ENCODE measurements at regions not wholly inside any gene's neighbourhood (a gene's known extent, or its start where the extent isn't known, plus 50 kb on each side); places are given as distances from the start of the nearest gene placed in this dataset.
"Not testable (repeated sequence)": the region's sequence is repeated elsewhere in the genome, so short reads cannot be mapped to it uniquely, and the experiment has no call there.

- no peak for DNase-seq (ENCODE audit: low spot score)
Observed at GRCh38 chr3:78313332-78313731, 1273.4 kb downstream of the ROBO2 start.

DNA sequence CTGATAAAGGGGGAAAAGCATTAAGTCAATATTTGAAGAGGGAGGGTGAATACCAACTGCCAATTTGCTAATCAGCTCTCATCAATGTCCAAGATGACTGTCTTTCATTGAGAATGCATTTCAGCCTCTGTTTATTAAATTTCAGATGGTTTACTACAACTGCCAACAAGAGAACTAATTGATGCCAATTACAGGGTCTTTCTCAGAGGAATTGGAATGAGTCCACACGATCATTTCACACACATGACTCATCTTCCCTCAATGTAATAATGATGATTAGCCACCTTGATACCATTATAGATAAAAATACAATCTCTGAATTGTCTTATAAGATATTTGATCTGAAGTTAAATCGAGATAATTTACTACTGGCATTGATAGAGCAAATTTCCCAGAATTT is 1274.4 kb downstream of the ROBO2 start:
- DNase-seq (ENCODE audit: low spot score): no peak

DNA sequence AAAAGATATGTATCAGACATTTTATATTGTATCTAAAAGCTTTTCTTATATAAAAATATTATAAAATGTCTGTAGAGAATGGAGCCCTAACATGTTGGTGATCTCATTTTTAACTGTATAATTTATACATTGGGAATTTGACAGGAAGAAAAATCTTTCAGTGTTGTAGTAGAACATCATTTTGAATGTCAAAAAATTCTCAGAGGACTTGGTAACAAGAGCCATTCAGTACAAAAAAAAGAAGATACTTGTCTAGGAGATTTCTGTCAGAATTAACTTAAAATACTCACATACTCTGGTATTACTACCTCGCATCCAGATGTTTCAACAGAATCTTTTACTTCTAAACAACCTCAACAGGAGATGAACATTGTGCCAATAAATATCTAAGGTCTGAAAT is 1277.9 kb downstream of the ROBO2 start:
- no peak for DNase-seq (ENCODE audit: low spot score)

GRCh38 chr3:78322780-78323179 is 1282.9 kb downstream of the ROBO2 start:
- no peak for DNase-seq (ENCODE audit: low spot score)

GRCh38 chr3:78337801-78338211 is 1297.9 kb downstream of the ROBO2 start:
- no peak for DNase-seq (ENCODE audit: low spot score)

DNA sequence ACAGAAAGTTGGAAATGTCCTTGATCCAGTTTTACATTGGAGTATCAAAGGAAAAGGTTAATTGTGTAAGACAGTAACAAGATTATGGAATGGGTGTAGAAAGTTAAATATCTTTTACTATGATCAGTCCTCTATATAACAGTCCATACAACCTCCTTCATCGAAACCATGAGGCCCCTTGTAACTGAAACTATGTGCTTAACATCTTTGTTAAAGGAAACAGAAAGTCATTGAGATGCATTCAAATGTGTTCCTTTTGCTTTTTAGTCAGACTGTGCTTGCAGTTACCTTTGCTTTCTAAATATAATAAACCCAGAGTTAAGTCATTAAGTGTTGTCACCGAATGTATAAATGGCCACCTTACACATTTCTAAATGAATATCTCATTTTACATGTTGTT is 1298.5 kb downstream of the ROBO2 start:
- no peak for DNase-seq (ENCODE audit: low spot score)

DNA sequence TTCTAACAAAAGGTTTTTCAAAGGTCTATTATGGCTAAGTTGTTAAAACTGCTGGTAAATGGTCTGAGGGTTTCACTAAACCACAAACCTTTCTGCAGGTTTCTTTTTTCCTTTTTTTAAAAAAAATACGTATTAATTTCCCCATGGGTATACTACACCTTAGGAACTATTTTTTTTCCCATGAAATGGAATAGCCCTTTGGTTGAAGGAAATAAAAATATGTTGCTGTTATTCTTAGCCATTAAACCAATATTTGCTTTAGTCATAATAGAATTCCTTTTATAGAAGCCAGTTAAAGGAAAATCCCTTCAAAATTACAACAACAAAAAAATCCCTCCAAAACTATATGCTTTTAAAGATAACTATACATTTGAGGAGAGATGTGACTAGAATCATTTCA is 1303.3 kb downstream of the ROBO2 start:
- DNase-seq (ENCODE audit: low spot score): no peak

DNA sequence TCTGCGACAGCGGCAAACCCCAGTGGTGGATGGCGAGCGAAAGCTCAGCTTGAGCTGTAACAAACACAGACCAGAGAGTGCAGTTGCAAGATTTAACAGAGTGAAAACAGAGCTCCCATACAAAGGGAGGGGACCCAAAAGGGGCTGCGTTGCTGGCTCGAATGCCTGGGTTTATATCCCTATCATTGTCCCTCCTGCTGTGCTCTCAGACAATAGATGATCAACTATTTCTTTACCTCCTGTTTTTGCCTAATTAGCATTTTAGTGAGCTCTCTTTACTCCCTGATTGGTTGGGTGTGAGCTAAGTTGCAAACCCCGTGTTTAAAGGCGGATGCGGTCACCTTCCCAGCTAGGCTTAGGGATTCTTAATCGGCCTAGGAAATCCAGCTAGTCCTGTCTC is 1304.4 kb downstream of the ROBO2 start:
- not testable (repeated sequence) for DNase-seq (ENCODE audit: low spot score)

- no peak for DNase-seq (ENCODE audit: low spot score)
Observed at GRCh38 chr3:78344918-78345317, 1305.0 kb downstream of the ROBO2 start.

GRCh38 chr3:78347176-78347575 is 1307.3 kb downstream of the ROBO2 start:
- no peak for DNase-seq (ENCODE audit: low spot score)

GRCh38 chr3:78348664-78349063 is 1308.8 kb downstream of the ROBO2 start:
- no peak for DNase-seq (ENCODE audit: low spot score)

DNA sequence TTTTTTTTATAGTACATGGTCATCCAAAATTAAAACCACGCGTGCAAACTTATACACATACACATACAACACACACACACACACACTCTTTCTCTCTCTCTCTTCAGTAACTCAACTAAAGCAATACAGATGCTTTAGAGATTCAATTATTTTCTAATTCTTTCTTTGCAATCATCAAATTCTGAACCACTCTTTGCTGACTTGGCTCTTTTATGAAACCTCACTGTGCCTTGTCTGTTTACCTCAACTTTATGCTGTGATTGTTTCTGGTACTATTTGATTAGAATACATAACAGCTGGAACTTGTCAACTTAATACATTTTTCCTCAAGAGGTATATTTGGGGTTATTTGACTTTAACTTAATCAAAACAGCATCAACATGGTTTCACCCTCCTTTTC is 1309.7 kb downstream of the ROBO2 start:
- DNase-seq (ENCODE audit: low spot score): no peak

GRCh38 chr3:78351334-78351733 is 1311.4 kb downstream of the ROBO2 start:
- DNase-seq (ENCODE audit: low spot score): no peak

DNA sequence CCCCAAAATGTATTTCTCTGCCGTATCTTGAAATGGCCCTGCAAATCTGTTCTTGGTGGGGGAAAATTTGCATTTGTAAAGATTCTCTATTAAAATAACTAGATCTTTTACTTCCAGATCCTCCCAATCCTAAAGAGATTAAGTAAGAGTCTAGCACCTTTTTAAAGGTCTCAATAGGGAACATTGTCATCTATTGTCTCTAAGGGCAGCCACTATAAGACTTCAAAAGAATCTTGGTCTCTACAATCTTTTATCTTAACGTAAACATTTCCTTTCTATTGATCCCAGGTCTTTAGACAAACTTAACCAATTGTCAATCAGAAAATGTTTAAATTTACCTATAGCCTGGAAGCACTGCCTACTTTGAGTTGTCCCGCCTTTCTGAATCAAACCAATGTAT is 1313.3 kb downstream of the ROBO2 start:
- DNase-seq (ENCODE audit: low spot score): no peak

DNA sequence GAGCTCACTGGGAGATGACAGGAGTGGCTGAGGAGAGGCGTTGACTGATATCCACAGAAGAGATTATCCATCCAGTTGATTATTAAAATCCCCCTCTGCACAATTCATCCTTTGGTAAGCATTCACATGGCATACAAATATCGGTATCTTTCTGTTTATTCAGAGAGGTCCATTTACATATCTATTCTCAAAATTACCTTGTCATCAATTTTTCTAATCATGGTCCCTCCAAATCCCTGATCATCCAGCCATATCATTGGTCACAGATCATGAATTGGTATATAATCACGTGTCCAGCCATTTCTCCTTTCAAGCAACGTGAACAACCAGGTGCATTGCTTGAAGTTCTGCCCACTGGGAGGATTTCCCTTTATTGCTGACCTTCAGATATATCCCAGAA is 1321.0 kb downstream of the ROBO2 start:
- no peak for DNase-seq (ENCODE audit: low spot score)

GRCh38 chr3:78368636-78369345 is 1328.9 kb downstream of the ROBO2 start:
- DNase-seq (ENCODE audit: low spot score): no peak

GRCh38 chr3:78390221-78390620 is 1350.3 kb downstream of the ROBO2 start:
- DNase-seq (ENCODE audit: low spot score): no peak

DNA sequence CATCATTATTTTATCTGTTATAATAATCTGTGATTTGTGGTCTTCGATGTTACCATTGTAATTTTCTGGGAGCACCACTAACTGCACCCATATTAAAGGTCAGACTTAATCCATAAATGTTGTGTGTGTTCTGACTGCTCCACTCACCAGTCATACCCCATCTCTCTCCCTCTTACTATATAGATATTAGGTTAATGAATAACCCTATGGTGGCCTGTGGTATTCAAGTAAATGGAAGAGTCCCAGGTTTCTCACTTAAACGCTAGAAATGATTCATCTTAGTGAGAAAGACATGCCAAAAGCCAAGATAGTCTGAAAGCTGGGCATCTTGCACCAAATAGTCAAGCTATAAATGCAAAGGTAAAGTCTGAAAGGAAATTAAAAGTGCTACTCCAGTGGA is 1358.5 kb downstream of the ROBO2 start:
- no peak for DNase-seq (ENCODE audit: low spot score)

DNA sequence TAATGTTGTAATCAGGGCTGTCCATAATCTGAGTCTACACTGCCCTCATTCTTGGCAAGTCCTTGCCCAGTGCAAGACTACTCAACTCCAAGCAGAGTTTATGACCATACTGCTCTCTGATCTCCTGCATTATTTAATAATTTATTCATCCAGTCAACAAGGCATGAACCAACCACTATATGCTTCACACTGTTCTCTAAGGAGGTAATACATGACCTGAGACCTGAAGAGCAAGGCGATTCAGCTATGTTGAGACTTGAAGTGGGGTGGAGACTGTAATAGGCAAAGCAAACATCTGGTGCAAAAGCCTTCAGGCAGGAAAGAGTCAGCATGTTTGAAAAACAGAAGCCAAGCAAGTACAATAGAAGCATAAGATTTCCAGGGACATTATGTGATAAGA is 1362.8 kb downstream of the ROBO2 start:
- DNase-seq (ENCODE audit: low spot score): no peak

DNA sequence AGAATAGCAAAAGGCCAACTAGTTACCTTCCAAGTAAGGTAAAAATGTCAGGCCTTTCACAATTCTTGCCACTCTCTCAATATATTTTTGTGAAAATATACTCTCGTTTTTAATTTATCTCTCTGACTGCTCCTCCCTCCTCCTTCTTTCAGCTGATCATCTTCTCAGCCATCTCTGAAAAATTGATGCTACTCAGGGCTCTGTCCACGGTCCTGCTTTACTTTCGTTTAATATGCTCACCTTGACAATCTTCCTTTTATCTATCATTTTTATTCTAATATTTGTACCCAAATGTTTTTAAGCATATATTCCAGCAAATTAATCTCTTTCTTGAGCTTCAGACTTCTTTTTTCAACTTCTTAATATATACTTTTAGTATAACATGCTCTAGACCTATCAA is 1362.1 kb downstream of the ROBO1 start:
- DNase-seq (ENCODE audit: low spot score): no peak

GRCh38 chr3:78406396-78406795 is 1361.4 kb downstream of the ROBO1 start:
- no peak for DNase-seq (ENCODE audit: low spot score)

DNA sequence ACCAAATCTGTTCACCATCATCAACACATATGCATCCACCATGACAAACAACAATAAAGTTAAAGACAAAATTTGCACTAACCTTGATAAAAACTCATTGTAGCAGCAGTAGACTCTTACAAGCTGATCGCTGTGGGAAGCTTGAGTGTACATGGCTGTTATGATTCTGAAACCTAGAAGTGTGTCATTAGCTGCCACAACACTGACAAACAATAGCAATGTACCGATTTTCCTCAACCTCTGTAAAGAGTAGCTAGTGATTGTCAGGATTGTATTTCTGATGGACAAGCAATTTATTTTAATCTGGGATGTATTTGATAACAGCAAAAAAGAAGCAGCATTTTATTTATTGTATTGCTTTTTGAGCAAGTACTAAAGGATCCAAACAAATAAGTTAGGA is 1357.7 kb downstream of the ROBO1 start:
- no peak for DNase-seq (ENCODE audit: low spot score)

GRCh38 chr3:78414261-78414660 is 1353.5 kb downstream of the ROBO1 start:
- DNase-seq (ENCODE audit: low spot score): no peak

GRCh38 chr3:78420611-78421010 is 1347.2 kb downstream of the ROBO1 start:
- no peak for DNase-seq (ENCODE audit: low spot score)

All from left forelimb (tissue), 1 donor.